GM18498 (cell line): ENCODE measurements at regions not wholly inside any gene's neighbourhood (a gene's known extent, or its start where the extent isn't known, plus 50 kb on each side); places are given as distances from the start of the nearest gene placed in this dataset.
A peak's percentile ranks its signal among the peaks of the same experiment; 100 is the strongest.
"Not testable (repeated sequence)": the region's sequence is repeated elsewhere in the genome, so short reads cannot be mapped to it uniquely, and the experiment has no call there.

Experiments
- ATAC-seq: cut with Tn5 transposase; IDR thresholded peaks from one replicate; pipeline ENCODE4 v1.9.1; 2021; ENCODE audit warnings: mild to moderate bottlenecking, moderate library complexity; ENCODE audit not compliant: unreplicated experiment

- ATAC-seq: no peak
Observed at GRCh38 chr5:92674321-92674720, 906.7 kb downstream of the NR2F1-AS1 start.

- no peak for ATAC-seq
Observed at GRCh38 chr5:92665506-92665905, 915.5 kb downstream of the NR2F1-AS1 start.

- ATAC-seq: no peak
Observed at GRCh38 chr5:92662741-92663140, 918.3 kb downstream of the NR2F1-AS1 start.

DNA sequence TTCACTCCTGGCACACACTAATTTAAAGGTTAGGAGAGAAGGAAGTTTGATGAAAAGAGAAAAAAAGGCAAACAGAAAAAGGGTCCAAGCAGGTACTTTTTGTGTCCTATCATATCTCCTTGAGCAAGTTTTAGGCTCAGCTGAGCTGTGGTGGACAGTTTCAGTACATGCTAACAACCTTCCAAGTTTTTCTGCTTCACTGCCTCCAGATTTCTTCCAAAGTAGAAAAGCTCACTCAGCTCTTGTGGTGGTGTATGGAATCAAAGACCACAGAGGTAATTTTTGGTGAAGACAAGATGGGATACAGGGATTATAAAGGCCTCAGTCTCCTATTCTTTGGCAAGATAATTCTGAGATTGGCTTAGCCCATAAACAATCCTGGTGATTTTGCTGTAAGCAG lies 921.8 kb downstream of the NR2F1-AS1 start:
- no peak for ATAC-seq

DNA sequence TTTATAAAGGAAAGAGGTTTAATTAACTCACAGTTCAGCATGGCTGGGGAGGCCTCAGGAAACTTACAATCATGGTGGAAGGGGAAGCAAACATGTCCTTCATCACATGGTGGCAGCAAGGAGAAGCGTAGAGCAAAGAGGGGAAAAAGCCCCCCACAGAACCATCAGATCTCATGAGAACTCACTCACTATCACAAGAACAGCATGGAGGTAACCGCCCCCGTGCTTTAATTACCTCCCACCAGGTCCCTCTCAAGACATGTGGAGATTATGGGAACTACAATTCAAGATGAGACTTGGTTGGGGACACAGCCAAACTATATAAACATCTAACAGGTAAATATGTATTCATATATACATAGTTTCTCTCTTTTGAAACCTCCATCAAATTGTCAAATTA lies 926.4 kb downstream of the NR2F1-AS1 start:
- not testable (repeated sequence) for ATAC-seq

DNA sequence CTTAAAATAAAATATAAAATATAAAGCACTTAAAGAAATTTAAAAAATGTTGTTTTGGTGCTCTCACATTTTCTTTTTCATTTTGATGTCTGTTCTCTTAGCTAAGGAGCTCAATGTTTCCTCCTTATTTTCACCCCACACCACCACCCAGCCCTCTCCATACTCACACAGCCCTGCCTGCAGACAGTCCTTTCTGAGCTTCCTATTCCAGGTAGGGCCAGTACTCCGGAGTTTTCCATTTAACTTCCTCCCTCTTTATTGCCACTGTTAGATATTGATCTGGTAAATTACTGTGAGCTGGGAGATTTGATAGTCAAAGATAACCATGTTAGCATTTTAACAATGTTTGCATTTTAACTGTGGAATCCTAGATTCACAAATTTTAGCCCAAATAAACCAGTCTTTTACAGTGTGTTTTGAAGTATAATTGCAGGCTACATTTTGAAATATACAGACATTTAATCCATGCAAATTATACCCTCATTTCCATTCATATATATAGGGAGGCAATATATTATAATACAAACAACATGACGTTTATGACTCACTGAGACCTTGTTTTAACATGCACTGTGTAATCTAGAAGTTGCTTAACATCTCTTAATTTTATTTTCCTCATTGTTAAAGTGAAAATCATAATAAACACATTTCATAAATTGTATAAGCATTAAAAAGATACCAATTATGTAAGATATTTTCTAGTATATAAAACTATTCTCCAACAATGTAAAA lies 927.1 kb downstream of the NR2F1-AS1 start:
- ATAC-seq: no peak

DNA sequence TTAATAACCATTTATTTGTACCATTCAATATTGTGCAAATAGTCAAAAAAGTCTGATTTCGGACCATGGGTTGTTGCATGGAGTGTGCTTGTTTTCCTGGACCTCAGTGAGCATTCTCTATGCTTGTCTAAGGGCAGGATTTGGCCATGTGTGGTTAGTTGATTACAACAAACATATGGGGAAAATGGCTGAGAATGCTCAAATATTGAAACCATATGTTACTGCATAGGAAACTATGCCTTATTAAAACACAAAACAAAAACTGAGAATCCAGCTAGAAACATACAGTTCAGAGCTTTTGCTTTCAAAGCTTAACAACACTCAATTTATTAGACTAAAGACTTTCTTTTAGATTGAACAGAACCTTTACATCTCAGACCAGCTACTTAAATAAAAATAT lies 928.3 kb downstream of the NR2F1-AS1 start:
- ATAC-seq: no peak

DNA sequence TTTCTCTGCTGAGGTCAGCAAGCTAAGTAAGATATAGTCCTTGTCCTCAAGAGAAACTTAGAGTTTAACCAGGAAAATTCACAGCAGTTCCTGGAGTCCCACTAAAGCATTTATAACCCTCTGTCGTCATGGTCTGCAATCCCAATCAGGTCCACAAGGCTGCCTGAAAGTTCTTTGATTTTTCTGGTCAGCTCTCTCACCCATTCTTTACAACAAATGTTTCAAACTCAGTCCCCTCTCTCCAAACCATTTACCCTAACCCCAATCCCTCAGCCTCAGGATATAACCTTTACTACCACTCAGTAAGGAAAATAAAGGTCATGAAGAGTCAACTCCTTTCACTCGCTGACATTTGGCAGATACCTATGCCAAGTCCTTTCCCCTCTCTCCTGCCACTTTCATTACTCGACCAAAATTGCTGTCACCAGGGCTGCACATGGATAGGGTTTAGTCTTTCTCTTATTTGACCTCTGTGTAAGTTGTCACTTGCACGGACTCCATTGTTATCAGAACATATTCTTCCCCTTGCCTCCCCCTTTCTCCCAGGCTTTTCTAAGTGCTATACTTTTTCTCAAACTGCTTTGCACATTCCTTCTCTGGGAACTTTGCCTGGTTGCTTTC lies 936.6 kb downstream of the NR2F1-AS1 start:
- no peak for ATAC-seq

DNA sequence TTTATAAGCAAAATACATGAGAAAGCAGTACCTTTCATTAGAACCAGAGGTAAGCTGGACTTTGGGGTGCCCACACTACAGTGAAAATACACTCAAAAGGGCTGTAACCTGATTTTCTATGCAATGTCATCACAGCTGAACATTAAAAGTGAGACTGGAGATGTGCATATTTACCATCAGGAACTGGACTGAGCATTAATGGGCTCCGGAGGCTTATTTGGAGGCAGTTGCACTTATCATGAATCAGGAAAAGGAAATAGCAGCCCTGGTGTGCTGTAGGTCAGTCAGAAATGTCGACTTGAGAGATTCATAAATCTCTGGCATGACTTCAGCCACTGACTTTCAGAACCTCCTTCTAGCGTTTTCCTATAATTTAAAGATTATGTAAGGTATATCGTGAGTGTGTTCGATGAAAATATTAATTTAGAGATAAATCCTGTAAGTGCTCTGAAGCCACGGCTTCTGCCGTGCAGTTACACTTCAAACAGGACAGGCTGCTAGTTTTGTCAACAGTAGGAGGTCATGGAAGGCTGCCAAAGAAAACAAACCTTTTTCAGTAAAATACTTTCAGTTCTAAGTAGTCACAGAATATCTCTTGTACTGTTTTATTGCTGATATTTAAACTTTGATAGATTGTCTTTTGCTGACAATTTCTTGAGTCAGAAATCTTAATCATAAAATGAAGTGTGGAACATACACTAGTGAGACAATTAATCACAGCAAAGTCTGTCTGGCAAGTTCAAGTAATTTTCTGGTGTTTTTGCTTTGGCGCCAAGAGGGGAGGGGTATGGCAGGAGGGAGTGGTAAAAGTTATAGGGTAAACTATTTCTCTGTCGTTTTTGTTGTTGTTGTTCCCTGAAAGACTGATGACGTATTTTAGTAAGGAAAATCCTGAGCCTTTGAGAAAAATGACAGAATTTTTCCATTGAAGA lies 939.7 kb downstream of the NR2F1-AS1 start:
- peak; percentile 65 for ATAC-seq

GRCh38 chr5:92640340-92640739 lies 940.7 kb downstream of the NR2F1-AS1 start:
- no peak for ATAC-seq

DNA sequence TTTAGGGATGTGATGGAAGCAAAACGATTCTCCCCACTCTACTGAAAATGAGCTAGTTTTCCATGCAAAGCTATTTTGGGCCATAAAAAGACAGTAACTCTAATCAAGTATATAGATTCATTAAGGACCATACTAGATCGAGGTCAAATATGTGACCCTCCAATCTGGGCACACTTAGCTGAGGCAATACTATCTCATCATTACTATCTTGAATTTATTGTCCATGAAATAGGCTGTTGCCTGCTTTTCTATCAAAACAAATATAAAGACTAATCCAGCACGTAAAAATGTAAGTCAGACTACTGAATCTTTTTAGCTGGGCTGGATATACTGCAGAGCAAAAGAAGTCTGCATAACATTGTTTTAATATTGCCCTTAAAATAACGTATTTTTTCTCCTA lies 943.1 kb downstream of the NR2F1-AS1 start:
- ATAC-seq: no peak

DNA sequence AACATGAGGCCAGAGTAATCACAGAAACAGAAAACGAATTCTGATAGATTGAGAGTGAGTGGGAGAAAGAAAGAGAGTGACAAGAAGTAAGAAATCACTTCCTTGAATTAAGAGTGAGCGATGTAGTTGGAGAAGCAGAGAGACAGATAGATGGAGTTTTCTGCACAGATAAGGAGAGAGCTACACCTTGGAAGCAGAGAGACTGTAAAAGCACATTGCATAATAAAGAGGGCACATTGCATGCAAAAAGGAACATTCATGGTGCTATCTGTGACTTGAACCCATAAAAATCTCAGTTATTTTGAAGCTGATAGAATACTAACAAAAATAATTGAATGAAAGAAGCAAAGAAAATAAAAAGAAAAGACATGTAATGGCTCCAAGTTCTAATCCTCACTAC lies 943.8 kb downstream of the NR2F1-AS1 start:
- ATAC-seq: no peak

- no peak for ATAC-seq
Observed at GRCh38 chr5:92635001-92635461, 946.0 kb downstream of the NR2F1-AS1 start.

DNA sequence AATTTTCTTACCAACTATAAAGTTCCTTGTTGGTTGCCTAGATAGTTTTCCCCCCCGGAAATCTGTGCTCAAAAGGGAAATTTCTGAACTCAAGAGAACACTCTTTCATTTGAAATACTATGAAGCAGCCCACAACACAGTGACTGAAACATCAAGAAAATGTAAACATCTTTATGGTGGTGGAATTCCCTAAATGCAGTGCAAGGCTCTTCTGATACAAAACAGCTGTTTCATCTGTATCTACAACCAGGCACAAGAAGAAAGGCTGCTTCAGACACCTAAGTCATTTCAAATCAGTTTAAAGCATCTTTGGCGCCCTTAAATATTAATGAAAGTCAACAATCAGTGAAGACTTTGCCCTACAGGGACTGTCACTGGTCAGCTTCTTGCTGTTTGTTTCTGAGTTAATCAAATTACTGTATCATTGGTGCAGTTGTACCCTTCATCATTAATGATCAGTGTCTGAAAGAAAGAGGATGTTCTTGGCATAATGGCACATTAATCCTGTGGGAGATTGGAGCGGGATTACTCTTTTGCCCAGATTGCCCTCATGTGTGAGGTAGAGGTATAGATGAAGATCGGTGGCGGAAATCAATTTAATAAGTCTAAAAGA lies 947.0 kb downstream of the NR2F1-AS1 start:
- no peak for ATAC-seq

GRCh38 chr5:92633176-92633575 lies 947.8 kb downstream of the NR2F1-AS1 start:
- ATAC-seq: no peak

DNA sequence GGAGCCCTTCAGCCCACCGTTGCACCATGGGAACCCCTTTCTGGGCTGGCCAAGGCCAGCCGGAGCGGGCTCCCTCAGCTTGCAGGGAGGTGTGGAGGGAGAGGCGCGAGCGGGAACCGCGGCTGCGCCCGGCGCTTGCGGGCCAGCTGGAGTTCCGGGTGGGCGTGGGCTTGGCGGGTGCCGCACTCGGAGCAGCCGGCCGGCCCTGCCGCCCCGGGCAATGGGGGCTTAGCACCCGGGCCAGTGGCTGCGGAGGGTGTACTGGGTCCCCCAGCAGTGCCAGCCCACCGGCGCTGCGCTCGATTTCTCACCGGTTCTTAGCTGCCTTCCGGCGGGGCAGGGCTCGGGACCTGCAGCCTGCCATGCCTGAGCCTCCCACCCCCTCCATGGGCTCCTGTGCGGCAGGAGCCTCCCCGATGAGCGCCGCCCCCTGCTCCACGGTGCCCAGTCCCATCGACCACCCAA lies 949.8 kb downstream of the NR2F1-AS1 start:
- not testable (repeated sequence) for ATAC-seq

DNA sequence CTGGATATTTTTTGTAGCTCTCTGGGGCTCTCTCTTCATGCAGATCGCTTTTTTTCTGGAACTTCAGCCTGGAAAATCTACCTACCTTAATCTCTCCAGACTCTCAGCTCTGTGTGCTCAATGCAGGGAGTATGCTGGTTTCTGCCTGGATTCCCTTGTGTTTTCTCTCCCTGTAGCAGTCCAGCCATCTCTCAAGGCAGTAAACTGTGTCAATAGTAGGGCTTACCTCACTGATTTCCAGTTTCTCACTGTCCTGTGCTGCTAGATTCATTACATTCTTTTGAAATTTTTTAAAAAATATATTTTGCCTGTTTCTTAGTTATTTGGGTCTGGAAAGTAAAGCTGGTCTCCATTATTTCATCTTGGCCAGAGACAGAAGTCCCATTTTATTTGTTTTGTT lies 951.4 kb downstream of the NR2F1-AS1 start:
- ATAC-seq: no peak

- no peak for ATAC-seq
Observed at GRCh38 chr5:92629000-92629399, 952.0 kb downstream of the NR2F1-AS1 start.

- ATAC-seq: no peak
Observed at GRCh38 chr5:92627186-92627585, 953.8 kb downstream of the NR2F1-AS1 start.

- ATAC-seq: no peak
Observed at GRCh38 chr5:92616085-92616484, 964.9 kb downstream of the NR2F1-AS1 start.

- no peak for ATAC-seq
Observed at GRCh38 chr5:92613546-92613945, 967.5 kb downstream of the NR2F1-AS1 start.
